SK-N-SH treated with all-trans-retinoic acid at 6 μM for 48 hours (cell line): ENCODE measurements at regions not wholly inside any gene's neighbourhood (a gene's known extent, or its start where the extent isn't known, plus 50 kb on each side); places are given as distances from the start of the nearest gene placed in this dataset.

Experiments used
- ATAC-seq: fragments of 200-7000 bp; cut with Tn5 transposase; 3 replicates; pipeline ENCODE4 v1.9.1; 2020; ENCODE audit warnings: mild to moderate bottlenecking, moderate library complexity
- ARNTL ChIP-seq: fragments of 450-650 bp; formaldehyde crosslinking; IDR thresholded peaks from 2 replicates; pipeline ENCODE4 v1.5.0; 2020; ENCODE audit warnings: low read depth, mild to moderate bottlenecking, moderate library complexity, borderline replicate concordance
- BACH2 ChIP-seq: fragments of 250-450 bp; sonication (Bioruptor Pico); IDR thresholded peaks from 2 replicates; pipeline ENCODE4 v1.9.0; 2021; ENCODE audit warnings: mild to moderate bottlenecking, borderline replicate concordance
- CSDC2 ChIP-seq: fragments of 250-450 bp; sonication (Bioruptor Pico); IDR thresholded peaks from 2 replicates; pipeline ENCODE4 v1.5.0; 2020; ENCODE audit warnings: mild to moderate bottlenecking, moderate library complexity
- ESRRG ChIP-seq: fragments of 250-450 bp; sonication (Bioruptor Pico); IDR thresholded peaks from 2 replicates; pipeline ENCODE4 v1.6.1; 2021; ENCODE audit warnings: mild to moderate bottlenecking
- GLIS3 ChIP-seq: fragments of 250-450 bp; sonication (Bioruptor Pico); IDR thresholded peaks from 2 replicates; pipeline ENCODE4 v1.5.0; 2020; ENCODE audit warnings: mild to moderate bottlenecking, moderate library complexity
- ISL1 ChIP-seq: fragments of 250-450 bp; sonication (Bioruptor Pico); IDR thresholded peaks from 2 replicates; pipeline ENCODE4 v2.1.2; 2022; ENCODE audit warnings: mild to moderate bottlenecking, moderate library complexity
- RARB ChIP-seq: fragments of 250-450 bp; sonication (Bioruptor Pico); IDR thresholded peaks from 2 replicates; pipeline ENCODE4 v1.8.0; 2021; ENCODE audit warnings: mild to moderate bottlenecking, moderate library complexity
- SNAI2 ChIP-seq: fragments of 250-450 bp; sonication (Bioruptor Pico); IDR thresholded peaks from 2 replicates; pipeline ENCODE4 v1.5.0; 2020; ENCODE audit warnings: mild to moderate bottlenecking, moderate library complexity
- TCF4 ChIP-seq: fragments of 250-450 bp; sonication (Bioruptor Pico); IDR thresholded peaks from 2 replicates; pipeline ENCODE4 v1.8.0; 2021; ENCODE audit warnings: mild to moderate bottlenecking, moderate library complexity, borderline replicate concordance
- TOX ChIP-seq: fragments of 250-450 bp; sonication (Bioruptor Pico); IDR thresholded peaks from 2 replicates; pipeline ENCODE4 v1.8.0; 2021; ENCODE audit warnings: mild to moderate bottlenecking, moderate library complexity, borderline replicate concordance
- ZC3H10 ChIP-seq: fragments of 250-450 bp; sonication (Bioruptor Pico); IDR thresholded peaks from 2 replicates; pipeline ENCODE4 v1.5.1; 2021; ENCODE audit warnings: mild to moderate bottlenecking, moderate library complexity
- ZFP3 ChIP-seq: fragments of 250-450 bp; sonication (Bioruptor Pico); IDR thresholded peaks from 2 replicates; pipeline ENCODE4 v1.5.0; 2020; ENCODE audit warnings: mild to moderate bottlenecking, moderate library complexity
- ZFP30 ChIP-seq: fragments of 450-650 bp; formaldehyde crosslinking; IDR thresholded peaks from 2 replicates; pipeline ENCODE4 v1.5.0; 2022; ENCODE audit warnings: mild to moderate bottlenecking, moderate library complexity
- ZNF565 ChIP-seq: fragments of 450-650 bp; formaldehyde crosslinking; conservative IDR thresholded peaks from 2 replicates; pipeline ENCODE4 v1.5.0; 2020; ENCODE audit warnings: low read depth, mild to moderate bottlenecking, moderate library complexity
- ZNF70 ChIP-seq: fragments of 450-650 bp; formaldehyde crosslinking; IDR thresholded peaks from 2 replicates; pipeline ENCODE4 v1.5.0; 2020; ENCODE audit warnings: mild to moderate bottlenecking, moderate library complexity
- ZNF8 ChIP-seq: fragments of 450-650 bp; formaldehyde crosslinking; IDR thresholded peaks from 2 replicates; pipeline ENCODE4 v1.5.0; 2020; ENCODE audit warnings: mild to moderate bottlenecking, moderate library complexity
- TF ChIP-seq, protein P1 (sequence below): fragments of 250-450 bp; sonication (Bioruptor Pico); IDR thresholded peaks from 2 replicates; pipeline ENCODE4 v1.8.0; 2020; ENCODE audit warnings: mild to moderate bottlenecking, moderate library complexity, borderline replicate concordance
- TF ChIP-seq, protein P2 (sequence below): fragments of 250-450 bp; sonication (Bioruptor Pico); IDR thresholded peaks from 2 replicates; pipeline ENCODE4 v1.8.0; 2021; ENCODE audit warnings: low read depth, mild to moderate bottlenecking, moderate library complexity, borderline replicate concordance
- TF ChIP-seq, protein P3 (sequence below): fragments of 250-450 bp; sonication (Bioruptor Pico); IDR thresholded peaks from 2 replicates; pipeline ENCODE4 v1.5.0; 2020; ENCODE audit warnings: mild to moderate bottlenecking, moderate library complexity

DNA sequence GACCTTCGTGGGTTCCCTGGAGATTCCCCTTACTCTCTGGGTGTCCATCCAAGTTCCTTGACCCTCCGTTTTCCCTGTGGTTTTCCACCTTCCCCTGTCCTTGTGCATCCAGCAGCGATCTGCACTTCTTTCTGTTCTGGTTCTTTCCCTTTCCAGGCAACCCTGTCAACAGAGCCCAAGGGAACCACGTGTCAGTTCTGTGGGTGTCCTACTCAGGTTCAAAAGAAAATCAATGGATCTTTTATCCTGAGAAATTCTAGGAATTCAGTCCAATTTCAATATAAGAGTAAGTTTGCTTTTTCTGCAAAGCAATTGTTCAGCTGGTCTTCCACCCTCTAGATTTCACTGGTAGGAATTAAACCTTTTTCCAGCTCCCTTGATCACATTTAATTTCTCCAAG is 1394.8 kb upstream of the SLC10A2 start:
- TF ChIP-seq ZNF8 (CRISPR knock-in tag) (no peak), BACH2 (CRISPR knock-in tag) (no peak), RARB (CRISPR knock-in tag) (no peak), ESRRG (no peak), ZFP3 (CRISPR knock-in tag) (no peak), TCF4 (CRISPR knock-in tag) (no peak), ZC3H10 (CRISPR knock-in tag) (no peak)
- TF ChIP-seq, protein P1, sequence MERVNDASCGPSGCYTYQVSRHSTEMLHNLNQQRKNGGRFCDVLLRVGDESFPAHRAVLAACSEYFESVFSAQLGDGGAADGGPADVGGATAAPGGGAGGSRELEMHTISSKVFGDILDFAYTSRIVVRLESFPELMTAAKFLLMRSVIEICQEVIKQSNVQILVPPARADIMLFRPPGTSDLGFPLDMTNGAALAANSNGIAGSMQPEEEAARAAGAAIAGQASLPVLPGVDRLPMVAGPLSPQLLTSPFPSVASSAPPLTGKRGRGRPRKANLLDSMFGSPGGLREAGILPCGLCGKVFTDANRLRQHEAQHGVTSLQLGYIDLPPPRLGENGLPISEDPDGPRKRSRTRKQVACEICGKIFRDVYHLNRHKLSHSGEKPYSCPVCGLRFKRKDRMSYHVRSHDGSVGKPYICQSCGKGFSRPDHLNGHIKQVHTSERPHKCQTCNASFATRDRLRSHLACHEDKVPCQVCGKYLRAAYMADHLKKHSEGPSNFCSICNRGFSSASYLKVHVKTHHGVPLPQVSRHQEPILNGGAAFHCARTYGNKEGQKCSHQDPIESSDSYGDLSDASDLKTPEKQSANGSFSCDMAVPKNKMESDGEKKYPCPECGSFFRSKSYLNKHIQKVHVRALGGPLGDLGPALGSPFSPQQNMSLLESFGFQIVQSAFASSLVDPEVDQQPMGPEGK (CRISPR knock-in tag), result no peak
- TF ChIP-seq, protein P2, sequence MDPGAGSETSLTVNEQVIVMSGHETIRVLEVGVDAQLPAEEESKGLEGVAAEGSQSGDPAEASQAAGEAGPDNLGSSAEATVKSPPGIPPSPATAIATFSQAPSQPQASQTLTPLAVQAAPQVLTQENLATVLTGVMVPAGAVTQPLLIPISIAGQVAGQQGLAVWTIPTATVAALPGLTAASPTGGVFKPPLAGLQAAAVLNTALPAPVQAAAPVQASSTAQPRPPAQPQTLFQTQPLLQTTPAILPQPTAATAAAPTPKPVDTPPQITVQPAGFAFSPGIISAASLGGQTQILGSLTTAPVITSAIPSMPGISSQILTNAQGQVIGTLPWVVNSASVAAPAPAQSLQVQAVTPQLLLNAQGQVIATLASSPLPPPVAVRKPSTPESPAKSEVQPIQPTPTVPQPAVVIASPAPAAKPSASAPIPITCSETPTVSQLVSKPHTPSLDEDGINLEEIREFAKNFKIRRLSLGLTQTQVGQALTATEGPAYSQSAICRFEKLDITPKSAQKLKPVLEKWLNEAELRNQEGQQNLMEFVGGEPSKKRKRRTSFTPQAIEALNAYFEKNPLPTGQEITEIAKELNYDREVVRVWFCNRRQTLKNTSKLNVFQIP (CRISPR knock-in tag), result no peak
- TF ChIP-seq, protein P3, sequence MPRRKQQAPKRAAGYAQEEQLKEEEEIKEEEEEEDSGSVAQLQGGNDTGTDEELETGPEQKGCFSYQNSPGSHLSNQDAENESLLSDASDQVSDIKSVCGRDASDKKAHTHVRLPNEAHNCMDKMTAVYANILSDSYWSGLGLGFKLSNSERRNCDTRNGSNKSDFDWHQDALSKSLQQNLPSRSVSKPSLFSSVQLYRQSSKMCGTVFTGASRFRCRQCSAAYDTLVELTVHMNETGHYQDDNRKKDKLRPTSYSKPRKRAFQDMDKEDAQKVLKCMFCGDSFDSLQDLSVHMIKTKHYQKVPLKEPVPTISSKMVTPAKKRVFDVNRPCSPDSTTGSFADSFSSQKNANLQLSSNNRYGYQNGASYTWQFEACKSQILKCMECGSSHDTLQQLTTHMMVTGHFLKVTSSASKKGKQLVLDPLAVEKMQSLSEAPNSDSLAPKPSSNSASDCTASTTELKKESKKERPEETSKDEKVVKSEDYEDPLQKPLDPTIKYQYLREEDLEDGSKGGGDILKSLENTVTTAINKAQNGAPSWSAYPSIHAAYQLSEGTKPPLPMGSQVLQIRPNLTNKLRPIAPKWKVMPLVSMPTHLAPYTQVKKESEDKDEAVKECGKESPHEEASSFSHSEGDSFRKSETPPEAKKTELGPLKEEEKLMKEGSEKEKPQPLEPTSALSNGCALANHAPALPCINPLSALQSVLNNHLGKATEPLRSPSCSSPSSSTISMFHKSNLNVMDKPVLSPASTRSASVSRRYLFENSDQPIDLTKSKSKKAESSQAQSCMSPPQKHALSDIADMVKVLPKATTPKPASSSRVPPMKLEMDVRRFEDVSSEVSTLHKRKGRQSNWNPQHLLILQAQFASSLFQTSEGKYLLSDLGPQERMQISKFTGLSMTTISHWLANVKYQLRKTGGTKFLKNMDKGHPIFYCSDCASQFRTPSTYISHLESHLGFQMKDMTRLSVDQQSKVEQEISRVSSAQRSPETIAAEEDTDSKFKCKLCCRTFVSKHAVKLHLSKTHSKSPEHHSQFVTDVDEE (CRISPR knock-in tag), result no peak
- ATAC-seq, result no peak

DNA sequence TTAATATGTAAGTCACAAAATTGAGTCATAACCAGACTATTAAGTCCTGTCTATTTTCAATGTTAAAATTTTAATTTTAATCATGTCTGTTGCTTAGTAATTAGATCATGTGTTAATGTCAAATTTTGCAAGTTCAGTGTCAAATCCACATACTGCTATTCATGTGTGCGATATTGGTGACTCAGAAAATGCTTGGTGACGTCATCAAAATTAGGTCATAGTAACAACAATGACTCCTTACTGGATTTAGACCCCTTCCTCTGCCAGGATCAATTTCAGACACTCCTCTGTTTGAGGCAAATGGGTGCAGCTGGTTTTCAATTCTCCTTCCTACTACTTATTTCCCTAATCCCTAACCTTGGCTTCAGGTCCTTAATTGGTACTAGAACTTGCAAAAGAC is 1394.3 kb upstream of the SLC10A2 start:
- no peak for ATAC-seq
- no peak for TF ChIP-seq ZNF565 (CRISPR knock-in tag)
- TF ChIP-seq ESRRG, result no peak
- no peak for TF ChIP-seq ZC3H10 (CRISPR knock-in tag)
- no peak for TF ChIP-seq ARNTL (CRISPR knock-in tag)
- TF ChIP-seq, protein P3 (CRISPR knock-in tag), result no peak
- no peak for TF ChIP-seq CSDC2 (CRISPR knock-in tag)
- no peak for TF ChIP-seq ZFP3 (CRISPR knock-in tag)
- TF ChIP-seq BACH2 (CRISPR knock-in tag), result no peak
- TF ChIP-seq SNAI2 (CRISPR knock-in tag), result no peak
- no peak for TF ChIP-seq GLIS3 (CRISPR knock-in tag)
- no peak for TF ChIP-seq ZFP30
- TF ChIP-seq, protein P2 (CRISPR knock-in tag), result no peak
- no peak for TF ChIP-seq TCF4 (CRISPR knock-in tag)

DNA sequence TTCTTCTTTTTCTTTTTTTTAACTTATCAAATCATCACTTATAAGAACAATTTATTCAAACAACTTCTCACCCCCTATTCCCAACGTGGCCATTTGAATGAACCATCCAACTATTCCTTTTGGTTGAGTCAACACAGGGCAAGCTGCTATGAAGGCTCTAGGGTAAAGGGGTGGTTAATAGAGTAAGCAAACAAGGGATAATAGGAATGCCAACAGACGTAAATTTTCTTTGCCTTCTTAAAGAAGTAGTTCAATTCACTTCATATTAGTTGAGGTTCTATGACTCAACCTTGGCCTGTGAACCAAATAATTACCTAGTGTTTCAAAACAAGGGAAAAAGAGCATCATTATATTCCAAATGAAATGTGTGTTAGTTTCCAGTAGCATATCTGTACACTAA is 1383.8 kb upstream of the SLC10A2 start:
- no peak for TF ChIP-seq TOX (CRISPR knock-in tag)
- no peak for TF ChIP-seq ZFP3 (CRISPR knock-in tag)
- no peak for TF ChIP-seq ZNF70 (CRISPR knock-in tag)
- TF ChIP-seq GLIS3 (CRISPR knock-in tag), result no peak
- no peak for TF ChIP-seq CSDC2 (CRISPR knock-in tag)
- TF ChIP-seq, protein P2 (CRISPR knock-in tag), result no peak
- TF ChIP-seq ZC3H10 (CRISPR knock-in tag), result no peak
- TF ChIP-seq, protein P3 (CRISPR knock-in tag), result no peak
- no peak for TF ChIP-seq ZNF565 (CRISPR knock-in tag)
- no peak for TF ChIP-seq ARNTL (CRISPR knock-in tag)
- no peak for TF ChIP-seq SNAI2 (CRISPR knock-in tag)
- no peak for TF ChIP-seq RARB (CRISPR knock-in tag)
- TF ChIP-seq ISL1 (CRISPR knock-in tag), result no peak
- TF ChIP-seq BACH2 (CRISPR knock-in tag), result no peak
- TF ChIP-seq ESRRG, result no peak
- TF ChIP-seq, all 23 proteins: peak for 0
- no peak for ATAC-seq
